A673 (cell line): ENCODE measurements at regions not wholly inside any gene's neighbourhood (a gene's known extent, or its start where the extent isn't known, plus 50 kb on each side); places are given as distances from the start of the nearest gene placed in this dataset.

Experiments
- BruUV-seq: library from RNA; stranded (reverse); fragments of 400-500 nt; replicated peaks from 2 replicates; lab custom pipeline; 2021; lab: Mats Ljungman, UMichigan
- CTCF ChIA-PET: fragments of 300-600 bp; sonication (Branson Sonifier 250); formaldehyde crosslinking; loops from one replicate; lab custom pipeline; 2022; ENCODE audit warnings: antibody characterized with exemption; lab: Charles Lee
- POLR2A ChIA-PET: fragments of 300-600 bp; sonication (Branson Sonifier 250); formaldehyde crosslinking; loops from one replicate; lab custom pipeline; 2022; ENCODE audit warnings: antibody characterized with exemption; ENCODE audit not compliant: low non-redundant PET; lab: Charles Lee
- DNase-seq: peaks from one replicate; pipeline ENCODE4 v3.0.0-alpha.2; 2015; ENCODE audit warnings: low spot score
- H3K27ac ChIP-seq: fragments of 200-600 bp; sonication (generic); 2 replicates; pipeline ENCODE4 v1.5.1; 2016; ENCODE audit warnings: mixed run types, low read depth, mild to moderate bottlenecking, mixed read lengths, antibody characterized with exemption, low read length; ENCODE audit not compliant: poor library complexity, severe bottlenecking
- H3K27me3 ChIP-seq: fragments of 200-600 bp; sonication (generic); replicated peaks from 2 replicates; pipeline ENCODE4 v1.6.1; 2017; ENCODE audit warnings: mixed run types, low read depth, mild to moderate bottlenecking, mixed read lengths, antibody characterized with exemption, low read length; ENCODE audit not compliant: insufficient read depth, poor library complexity
- H3K36me3 ChIP-seq: fragments of 200-600 bp; sonication (generic); 2 replicates; pipeline ENCODE4 v1.6.1; 2016; ENCODE audit warnings: mixed run types, mild to moderate bottlenecking, mixed read lengths, antibody characterized with exemption, low read length; ENCODE audit not compliant: insufficient read depth, poor library complexity, severe bottlenecking
- H3K4me1 ChIP-seq: fragments of 200-600 bp; sonication (generic); 2 replicates; pipeline ENCODE4 v1.6.1; 2017; ENCODE audit warnings: mixed run types, mild to moderate bottlenecking, mixed read lengths, antibody characterized with exemption, low read length; ENCODE audit not compliant: insufficient read depth, poor library complexity, severe bottlenecking
- H3K4me3 ChIP-seq: fragments of 200-600 bp; sonication (generic); 2 replicates; pipeline ENCODE4 v1.5.1; 2016; ENCODE audit warnings: low read depth, mixed run types, mild to moderate bottlenecking, mixed read lengths, low read length; ENCODE audit not compliant: poor library complexity, severe bottlenecking
- H3K9me3 ChIP-seq: fragments of 200-600 bp; sonication (generic); 2 replicates; pipeline ENCODE4 v1.6.1; 2016; ENCODE audit warnings: mixed run types, low read depth, mild to moderate bottlenecking, mixed read lengths, antibody characterized with exemption, low read length; ENCODE audit not compliant: poor library complexity, severe bottlenecking
- CTCF ChIP-seq: fragments of 300-800, 200-600 bp; sonication (generic); conservative IDR thresholded peaks from 2 replicates; pipeline ENCODE4 v1.5.1; 2017; ENCODE audit warnings: low read depth, mild to moderate bottlenecking, antibody characterized with exemption, low read length, moderate library complexity, mixed read lengths
- EZH2 ChIP-seq: fragments of 200-600 bp; sonication (generic); IDR thresholded peaks from 2 replicates; pipeline ENCODE4 v1.6.1; 2017; ENCODE audit warnings: borderline replicate concordance, low read depth, mild to moderate bottlenecking, mixed read lengths, antibody characterized with exemption, low read length; ENCODE audit not compliant: poor library complexity, severe bottlenecking
- intact Hi-C: fragments of 100-400 bp; cut with micrococcal nuclease; formaldehyde crosslinking; loops from one replicate; pipeline ENCODE4 v1.10.0; 2022; ENCODE audit not compliant: unreplicated experiment

GRCh38 chr2:48838029-48838428 is 82.5 kb upstream of the LHCGR start:
- no peak for TF ChIP-seq CTCF
- intact Hi-C loops: no loop called here
- no peaks in the 10 kb centered on the region for H3K4me1 ChIP-seq
- H3K36me3 ChIP-seq: no peaks in the 10 kb centered on the region
- H3K4me3 ChIP-seq: no peak overlapping the region
- no peaks in the 10 kb centered on the region for H3K27me3 ChIP-seq
- no peaks in the 10 kb centered on the region for H3K9me3 ChIP-seq
- H3K27ac ChIP-seq: no peak overlapping the region
- CTCF ChIA-PET: no interaction called here
- POLR2A ChIA-PET: no interaction called here
- no peak for DNase-seq
- BruUV-seq: no TSS peak

- Histone ChIP-seq H3K27me3 (no peaks in the 10 kb centered on the region), H3K27ac (no peak overlapping the region), H3K36me3 (no peaks in the 10 kb centered on the region), H3K4me3 (no peak overlapping the region), H3K9me3 (no peaks in the 10 kb centered on the region), H3K4me1 (no peaks in the 10 kb centered on the region)
- TF ChIP-seq CTCF (no peak), EZH2 (no peak)
- no TSS peak for BruUV-seq
- ChIA-PET POLR2A (no interaction called here), CTCF (no interaction called here)
- no peak for DNase-seq
- intact Hi-C loops: no loop called here
Observed at GRCh38 chr2:48829569-48829968, 74.0 kb upstream of the LHCGR start.

- no peaks in the 10 kb centered on the region for H3K36me3 ChIP-seq
- CTCF ChIA-PET: no interaction called here
- H3K9me3 ChIP-seq: no peaks in the 10 kb centered on the region
- DNase-seq: no peak
- no peaks in the 10 kb centered on the region for H3K27me3 ChIP-seq
- H3K4me3 ChIP-seq: no peak overlapping the region
- H3K4me1 ChIP-seq: no peaks in the 10 kb centered on the region
- POLR2A ChIA-PET: no interaction called here
- BruUV-seq: no TSS peak
- no peak overlapping the region for H3K27ac ChIP-seq
- intact Hi-C loops: no loop called here
- TF ChIP-seq CTCF (no peak), EZH2 (no peak)
Observed at GRCh38 chr2:48829036-48829435, 73.5 kb upstream of the LHCGR start.
